ENCODE measurements at regions not wholly inside any gene's neighbourhood (a gene's known extent, or its start where the extent isn't known, plus 50 kb on each side); places are given as distances from the start of the nearest gene placed in this dataset.

- H3K4me3 ChIP-seq (ENCODE audit: low read depth, low read length): no peak overlapping the region
- no peak for TF ChIP-seq CTCF (IDR thresholded peaks at IDR 0.05; ENCODE audit: insufficient read depth, low read depth, low read length)
- no peak for DNase-seq (ENCODE audit: low read depth)
Measured at GRCh38 chr4:100820249-100820648, 302.4 kb upstream of the EMCN start.

DNA sequence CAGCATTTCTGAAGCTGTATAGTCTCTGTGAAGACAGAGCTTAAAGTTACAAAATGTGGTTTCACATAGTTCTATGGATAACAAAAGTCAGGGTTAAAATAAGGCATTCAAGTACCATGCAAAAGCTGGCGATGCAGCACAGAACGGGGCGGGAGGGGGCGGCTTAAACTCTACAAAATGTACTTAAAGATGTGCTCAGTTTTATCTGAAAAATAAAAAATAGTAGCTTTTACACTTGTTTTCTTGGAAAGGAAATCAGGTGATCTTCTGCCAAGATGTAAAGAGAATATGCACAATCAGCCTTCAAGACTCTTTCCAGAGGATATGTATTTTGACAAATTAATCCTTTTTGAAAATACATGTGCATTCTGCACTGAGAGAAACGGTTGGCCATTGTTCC, 301.7 kb upstream of the EMCN start:
- TF ChIP-seq CTCF (IDR thresholded peaks at IDR 0.05; ENCODE audit: insufficient read depth, low read depth, low read length): no peak
- no peak overlapping the region for H3K4me3 ChIP-seq (ENCODE audit: low read depth, low read length)
- no peak for DNase-seq (ENCODE audit: low read depth)

- no peak for TF ChIP-seq CTCF (IDR thresholded peaks at IDR 0.05; ENCODE audit: insufficient read depth, low read depth, low read length)
- H3K4me3 ChIP-seq (ENCODE audit: low read depth, low read length): no peak overlapping the region
- peak; percentile 64 for DNase-seq (ENCODE audit: low read depth)
Measured at GRCh38 chr4:100816436-100817045, 298.7 kb upstream of the EMCN start.

- DNase-seq (ENCODE audit: low read depth): no peak
- H3K4me3 ChIP-seq (ENCODE audit: low read depth, low read length): no peak overlapping the region
- no peak for TF ChIP-seq CTCF (IDR thresholded peaks at IDR 0.05; ENCODE audit: insufficient read depth, low read depth, low read length)
Measured at GRCh38 chr4:100811046-100811445, 293.2 kb upstream of the EMCN start.

- DNase-seq (ENCODE audit: low read depth): no peak
- no peak for TF ChIP-seq CTCF (IDR thresholded peaks at IDR 0.05; ENCODE audit: insufficient read depth, low read depth, low read length)
- no peak overlapping the region for H3K4me3 ChIP-seq (ENCODE audit: low read depth, low read length)
Measured at GRCh38 chr4:100809506-100809905, 291.7 kb upstream of the EMCN start.

DNA sequence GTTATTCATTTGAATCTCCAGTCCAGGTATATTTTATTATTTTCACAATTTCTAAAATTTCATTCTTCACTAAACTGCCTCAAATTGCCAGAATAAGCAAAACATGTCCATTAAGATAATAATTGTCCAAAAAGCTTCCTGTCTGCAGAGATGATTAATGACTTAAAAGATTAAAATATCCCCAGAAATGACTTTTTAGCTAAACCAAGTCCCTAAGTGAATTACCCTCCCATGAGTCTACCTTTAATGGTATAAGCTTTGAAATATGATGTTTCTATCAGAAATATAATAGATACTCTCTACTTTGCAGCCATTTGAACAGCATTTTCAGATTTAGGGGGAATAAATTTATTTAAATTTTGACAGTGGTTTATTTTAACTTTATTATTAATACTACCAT, 289.2 kb upstream of the EMCN start:
- no peak overlapping the region for H3K4me3 ChIP-seq (ENCODE audit: low read depth, low read length)
- TF ChIP-seq CTCF (IDR thresholded peaks at IDR 0.05; ENCODE audit: insufficient read depth, low read depth, low read length): no peak
- DNase-seq (ENCODE audit: low read depth): no peak

DNA sequence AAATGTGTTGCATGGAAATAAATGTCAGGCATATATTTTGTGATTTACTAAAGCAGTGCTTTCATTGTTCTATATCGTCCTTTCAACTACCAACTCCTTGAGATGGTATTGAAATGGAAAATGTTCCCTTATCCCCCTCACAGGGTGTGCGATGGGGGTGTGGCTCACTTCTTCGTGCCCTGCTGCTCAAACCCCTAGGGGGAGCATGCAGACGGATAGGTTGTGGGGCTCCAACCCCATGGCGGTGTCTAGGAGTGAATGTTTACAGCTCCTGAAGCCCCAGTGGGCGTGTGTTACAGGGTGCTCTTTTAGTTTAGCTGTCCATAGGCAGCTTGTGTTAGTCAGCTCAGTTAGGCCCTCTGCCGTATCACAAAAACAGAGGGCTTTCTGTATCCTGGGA, 287.7 kb upstream of the EMCN start:
- DNase-seq (ENCODE audit: low read depth): no peak
- H3K4me3 ChIP-seq (ENCODE audit: low read depth, low read length): no peak overlapping the region
- no peak for TF ChIP-seq CTCF (IDR thresholded peaks at IDR 0.05; ENCODE audit: insufficient read depth, low read depth, low read length)

Data from fibroblast of villous mesenchyme (primary cell).